HG03457 (cell line): ENCODE measurements at regions not wholly inside any gene's neighbourhood (a gene's known extent, or its start where the extent isn't known, plus 50 kb on each side); places are given as distances from the start of the nearest gene placed in this dataset.
A peak's percentile ranks its signal among the peaks of the same experiment; 100 is the strongest.
"Not testable (repeated sequence)": the region's sequence is repeated elsewhere in the genome, so short reads cannot be mapped to it uniquely, and the experiment has no call there.

ENCODE experiments used
- ATAC-seq: cut with Tn5 transposase; IDR thresholded peaks from one replicate; pipeline ENCODE4 v1.9.1; 2021; ENCODE audit warnings: moderate number of reproducible peaks; ENCODE audit not compliant: unreplicated experiment

GRCh38 chr7:25069900-25070443 lies 55.1 kb downstream of the CYCS start:
- ATAC-seq: no peak

GRCh38 chr7:25068502-25069213 lies 56.4 kb downstream of the CYCS start:
- ATAC-seq: no peak

- ATAC-seq: no peak
These were observed 57.1 kb downstream of the CYCS start for GRCh38 chr7:25067726-25068501.

- no peak for ATAC-seq
These were observed 58.8 kb downstream of the CYCS start for GRCh38 chr7:25066253-25066652.

- no peak for ATAC-seq
These were observed 62.7 kb downstream of the CYCS start for GRCh38 chr7:25062380-25062779.

GRCh38 chr7:25060487-25061055 lies 64.5 kb downstream of the CYCS start:
- ATAC-seq: no peak

GRCh38 chr7:25059576-25059975 lies 65.5 kb downstream of the CYCS start:
- ATAC-seq: no peak

GRCh38 chr7:25056368-25056767 lies 68.7 kb downstream of the CYCS start:
- no peak for ATAC-seq

- ATAC-seq: no peak
These were observed 69.4 kb downstream of the CYCS start for GRCh38 chr7:25055520-25056220.

- no peak for ATAC-seq
These were observed 70.1 kb downstream of the CYCS start for GRCh38 chr7:25054819-25055519.

GRCh38 chr7:25050223-25050622 lies 70.2 kb upstream of the OSBPL3 start:
- no peak for ATAC-seq

- no peak for ATAC-seq
These were observed 68.5 kb upstream of the OSBPL3 start for GRCh38 chr7:25048444-25048834.

GRCh38 chr7:25047571-25048443 lies 67.8 kb upstream of the OSBPL3 start:
- not testable (repeated sequence) for ATAC-seq

- no peak for ATAC-seq
These were observed 57.3 kb upstream of the OSBPL3 start for GRCh38 chr7:25037325-25037724.

GRCh38 chr7:25035274-25035673 lies 55.3 kb upstream of the OSBPL3 start:
- no peak for ATAC-seq

- no peak for ATAC-seq
These were observed 54.2 kb upstream of the OSBPL3 start for GRCh38 chr7:25034136-25034535.

- no peak for ATAC-seq
These were observed 53.1 kb upstream of the OSBPL3 start for GRCh38 chr7:25032774-25033743.

- ATAC-seq: peak; percentile 40
These were observed 51.5 kb upstream of the OSBPL3 start for GRCh38 chr7:25031432-25031831.
